ENCODE measurements at regions not wholly inside any gene's neighbourhood (a gene's known extent, or its start where the extent isn't known, plus 50 kb on each side); places are given as distances from the start of the nearest gene placed in this dataset.

- ChIA-PET CTCF (no interaction called here), POLR2A (no interaction called here)
- DNase-seq (ENCODE audit: extremely low spot score), result no peak
- TF ChIP-seq LEF1 (IDR thresholded peaks at IDR 0.05; ENCODE audit: borderline replicate concordance), result no peak
- TF ChIP-seq FOXM1 (IDR thresholded peaks at IDR 0.05; ENCODE audit: borderline replicate concordance), result no peak
- no peak for TF ChIP-seq FOXA1 (IDR thresholded peaks at IDR 0.05)
- TF ChIP-seq ELF4 (IDR thresholded peaks at IDR 0.05), result no peak
- no peak for TF ChIP-seq FOXK2 (IDR thresholded peaks at IDR 0.05)
- no peak for TF ChIP-seq ARNT (IDR thresholded peaks at IDR 0.05)
- TF ChIP-seq HDGF (IDR thresholded peaks at IDR 0.05; ENCODE audit: borderline replicate concordance), result no peak
- TF ChIP-seq, protein P1, sequence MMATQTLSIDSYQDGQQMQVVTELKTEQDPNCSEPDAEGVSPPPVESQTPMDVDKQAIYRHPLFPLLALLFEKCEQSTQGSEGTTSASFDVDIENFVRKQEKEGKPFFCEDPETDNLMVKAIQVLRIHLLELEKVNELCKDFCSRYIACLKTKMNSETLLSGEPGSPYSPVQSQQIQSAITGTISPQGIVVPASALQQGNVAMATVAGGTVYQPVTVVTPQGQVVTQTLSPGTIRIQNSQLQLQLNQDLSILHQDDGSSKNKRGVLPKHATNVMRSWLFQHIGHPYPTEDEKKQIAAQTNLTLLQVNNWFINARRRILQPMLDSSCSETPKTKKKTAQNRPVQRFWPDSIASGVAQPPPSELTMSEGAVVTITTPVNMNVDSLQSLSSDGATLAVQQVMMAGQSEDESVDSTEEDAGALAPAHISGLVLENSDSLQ (IDR thresholded peaks at IDR 0.05), result no peak
- TF ChIP-seq CTBP1 (IDR thresholded peaks at IDR 0.05; ENCODE audit: borderline replicate concordance), result no peak
- TF ChIP-seq NFRKB (IDR thresholded peaks at IDR 0.05), result no peak
- TF ChIP-seq TARDBP (IDR thresholded peaks at IDR 0.05), result no peak
- TF ChIP-seq SUZ12 (IDR thresholded peaks at IDR 0.05), result no peak
- TF ChIP-seq BHLHE40 (IDR thresholded peaks at IDR 0.05; ENCODE audit: borderline replicate concordance), result no peak
- no peak for TF ChIP-seq SP1 (IDR thresholded peaks at IDR 0.05)
- TF ChIP-seq L3MBTL2 (conservative IDR thresholded peaks at IDR 0.05), result no peak
- TF ChIP-seq ZNF384 (IDR thresholded peaks at IDR 0.05), result no peak
Observed at GRCh38 chr11:39078465-39078864, 2381.0 kb downstream of the LRRC4C start.

DNA sequence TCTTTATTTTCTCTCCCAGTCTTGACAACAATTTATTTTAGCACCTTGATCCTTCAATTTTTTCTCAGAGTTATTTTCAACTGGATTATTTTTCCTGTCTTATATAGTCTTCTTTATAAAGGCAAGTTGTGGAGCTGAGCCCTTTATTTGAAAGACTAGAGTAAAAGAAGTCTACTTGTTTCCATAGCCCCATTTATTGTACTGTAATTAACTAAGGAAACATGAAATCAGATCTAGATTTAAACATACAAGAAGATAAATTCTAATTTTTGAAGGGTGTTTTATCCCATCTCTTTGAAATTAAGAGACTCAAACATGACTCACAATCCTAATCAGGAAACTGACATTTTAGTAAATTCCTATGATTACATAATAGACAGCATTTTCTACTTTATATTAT, 2421.8 kb downstream of the LRRC4C start:
- TF ChIP-seq SP1 (IDR thresholded peaks at IDR 0.05), result no peak
- TF ChIP-seq ELF4 (IDR thresholded peaks at IDR 0.05), result no peak
- no peak for TF ChIP-seq ARNT (IDR thresholded peaks at IDR 0.05)
- TF ChIP-seq NFRKB (IDR thresholded peaks at IDR 0.05), result no peak
- no peak for TF ChIP-seq HDGF (IDR thresholded peaks at IDR 0.05; ENCODE audit: borderline replicate concordance)
- ChIA-PET CTCF (no interaction called here), POLR2A (no interaction called here)
- no peak for DNase-seq (ENCODE audit: extremely low spot score)

GRCh38 chr11:39036021-39036420, 2423.4 kb downstream of the LRRC4C start:
- TF ChIP-seq ZNF384 (IDR thresholded peaks at IDR 0.05) (no peak), ARNT (IDR thresholded peaks at IDR 0.05) (no peak), NFRKB (IDR thresholded peaks at IDR 0.05) (no peak), ELF4 (IDR thresholded peaks at IDR 0.05) (no peak), SP1 (IDR thresholded peaks at IDR 0.05) (no peak), HDGF (IDR thresholded peaks at IDR 0.05; ENCODE audit: borderline replicate concordance) (no peak), FOXM1 (IDR thresholded peaks at IDR 0.05; ENCODE audit: borderline replicate concordance) (no peak), L3MBTL2 (conservative IDR thresholded peaks at IDR 0.05) (no peak), TARDBP (IDR thresholded peaks at IDR 0.05) (no peak)
- TF ChIP-seq, protein P1 (IDR thresholded peaks at IDR 0.05), result no peak
- POLR2A ChIA-PET, result no interaction called here
- no peak for DNase-seq (ENCODE audit: extremely low spot score)
- CTCF ChIA-PET, result no interaction called here

GRCh38 chr11:39021539-39021938, 2423.5 kb upstream of the RAG2 start:
- POLR2A ChIA-PET, result no interaction called here
- CTCF ChIA-PET, result no interaction called here
- no peak for TF ChIP-seq CTBP1 (IDR thresholded peaks at IDR 0.05; ENCODE audit: borderline replicate concordance)
- no peak for TF ChIP-seq SP1 (IDR thresholded peaks at IDR 0.05)
- TF ChIP-seq BHLHE40 (IDR thresholded peaks at IDR 0.05; ENCODE audit: borderline replicate concordance), result no peak
- TF ChIP-seq FOXA1 (IDR thresholded peaks at IDR 0.05), result no peak
- no peak for TF ChIP-seq TARDBP (IDR thresholded peaks at IDR 0.05)
- TF ChIP-seq, protein P1 (IDR thresholded peaks at IDR 0.05), result no peak
- no peak for TF ChIP-seq HDGF (IDR thresholded peaks at IDR 0.05; ENCODE audit: borderline replicate concordance)
- TF ChIP-seq SUZ12 (IDR thresholded peaks at IDR 0.05), result no peak
- no peak for TF ChIP-seq NFRKB (IDR thresholded peaks at IDR 0.05)
- TF ChIP-seq L3MBTL2 (conservative IDR thresholded peaks at IDR 0.05), result no peak
- DNase-seq (ENCODE audit: extremely low spot score), result no peak

DNA sequence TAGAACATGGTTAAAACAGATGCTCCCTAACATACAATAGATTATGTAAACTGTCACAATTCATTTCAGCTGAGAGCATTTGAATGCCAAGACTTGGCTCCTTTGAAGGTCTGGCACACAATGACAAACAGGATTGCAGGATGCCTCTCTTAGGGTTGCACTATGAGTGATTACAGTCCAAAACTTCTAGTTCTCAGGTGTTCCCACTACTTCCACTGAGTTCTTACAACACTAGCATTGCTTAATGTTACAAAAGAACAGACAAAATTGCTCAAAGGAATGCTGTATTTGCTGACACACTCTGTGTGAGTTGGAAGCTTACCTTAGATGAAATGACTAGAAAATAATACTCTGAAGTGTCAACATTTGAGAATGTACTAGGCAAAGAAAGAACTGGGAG, 2413.8 kb upstream of the RAG2 start:
- CTCF ChIA-PET, result no interaction called here
- POLR2A ChIA-PET, result no interaction called here
- DNase-seq (ENCODE audit: extremely low spot score), result no peak
- TF ChIP-seq NFRKB (IDR thresholded peaks at IDR 0.05), result no peak
- no peak for TF ChIP-seq TARDBP (IDR thresholded peaks at IDR 0.05)
- TF ChIP-seq LEF1 (IDR thresholded peaks at IDR 0.05; ENCODE audit: borderline replicate concordance), result no peak
- TF ChIP-seq ARNT (IDR thresholded peaks at IDR 0.05), result no peak
- TF ChIP-seq HDGF (IDR thresholded peaks at IDR 0.05; ENCODE audit: borderline replicate concordance), result no peak
- TF ChIP-seq FOXM1 (IDR thresholded peaks at IDR 0.05; ENCODE audit: borderline replicate concordance), result no peak
- no peak for TF ChIP-seq ELF4 (IDR thresholded peaks at IDR 0.05)
- TF ChIP-seq ZNF384 (IDR thresholded peaks at IDR 0.05), result no peak
- TF ChIP-seq L3MBTL2 (conservative IDR thresholded peaks at IDR 0.05), result no peak
- no peak for TF ChIP-seq FOXA1 (IDR thresholded peaks at IDR 0.05)
- TF ChIP-seq SP1 (IDR thresholded peaks at IDR 0.05), result no peak
- TF ChIP-seq BHLHE40 (IDR thresholded peaks at IDR 0.05; ENCODE audit: borderline replicate concordance), result no peak
- TF ChIP-seq CTBP1 (IDR thresholded peaks at IDR 0.05; ENCODE audit: borderline replicate concordance), result no peak
- no peak for TF ChIP-seq SUZ12 (IDR thresholded peaks at IDR 0.05)
- no peak for TF ChIP-seq FOXK2 (IDR thresholded peaks at IDR 0.05)

DNA sequence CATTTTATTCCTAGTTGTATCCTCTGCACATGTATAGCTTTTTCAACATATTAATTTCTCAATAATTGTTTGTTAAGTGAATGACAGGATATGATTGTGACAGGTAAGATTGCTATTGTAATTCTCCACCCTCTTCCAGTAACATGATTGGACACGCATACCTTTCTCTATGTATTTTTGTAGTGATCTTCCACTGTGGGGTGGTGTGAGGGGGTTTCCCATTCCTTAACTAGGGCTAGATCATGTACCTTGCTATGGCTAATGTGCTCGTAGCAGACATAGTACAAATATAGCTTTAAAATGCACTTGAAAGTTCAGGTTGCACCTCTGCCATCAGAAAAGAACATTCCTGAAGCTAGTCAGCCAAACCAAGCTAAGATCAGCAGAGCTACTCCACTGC, 2392.8 kb upstream of the RAG2 start:
- TF ChIP-seq LEF1 (IDR thresholded peaks at IDR 0.05; ENCODE audit: borderline replicate concordance), result no peak
- TF ChIP-seq L3MBTL2 (conservative IDR thresholded peaks at IDR 0.05), result no peak
- no peak for TF ChIP-seq BHLHE40 (IDR thresholded peaks at IDR 0.05; ENCODE audit: borderline replicate concordance)
- no peak for TF ChIP-seq NFRKB (IDR thresholded peaks at IDR 0.05)
- TF ChIP-seq ARNT (IDR thresholded peaks at IDR 0.05), result no peak
- no peak for TF ChIP-seq SP1 (IDR thresholded peaks at IDR 0.05)
- TF ChIP-seq SUZ12 (IDR thresholded peaks at IDR 0.05), result no peak
- no peak for TF ChIP-seq CTBP1 (IDR thresholded peaks at IDR 0.05; ENCODE audit: borderline replicate concordance)
- TF ChIP-seq ZNF384 (IDR thresholded peaks at IDR 0.05), result no peak
- TF ChIP-seq TARDBP (IDR thresholded peaks at IDR 0.05), result no peak
- TF ChIP-seq, protein P1 (IDR thresholded peaks at IDR 0.05), result no peak
- no peak for TF ChIP-seq FOXM1 (IDR thresholded peaks at IDR 0.05; ENCODE audit: borderline replicate concordance)
- TF ChIP-seq HDGF (IDR thresholded peaks at IDR 0.05; ENCODE audit: borderline replicate concordance), result no peak
- no peak for TF ChIP-seq FOXK2 (IDR thresholded peaks at IDR 0.05)
- no peak for TF ChIP-seq FOXA1 (IDR thresholded peaks at IDR 0.05)
- no peak for DNase-seq (ENCODE audit: extremely low spot score)
- POLR2A ChIA-PET, result no interaction called here
- CTCF ChIA-PET, result no interaction called here
